A549 (cell line): ENCODE measurements at regions not wholly inside any gene's neighbourhood (a gene's known extent, or its start where the extent isn't known, plus 50 kb on each side); places are given as distances from the start of the nearest gene placed in this dataset.

Experiments used
- ATAC-seq, 2 experiments: fragments of 200-7000 bp in 1 of 2; fragments of >200 bp in 1 of 2; cut with Nextera tagmentation in 1 of 2; cut with Tn5 transposase in 1 of 2; 3 replicates each; pipeline versions ENCODE4 v1.8.0 to v1.9.1; 2018 to 2020; ENCODE audit warnings: mild to moderate bottlenecking in 1 of 2, moderate library complexity in 1 of 2
- CTCF ChIA-PET: fragments of 300-600 bp; sonication (Branson Sonifier 250); formaldehyde crosslinking; extraction: SDS; loops from one replicate; lab custom pipeline; 2021; ENCODE audit warnings: antibody characterized with exemption, inconsistent platforms; lab: Yijun Ruan, JAX
- POLR2A ChIA-PET: fragments of 350-600 bp; formaldehyde crosslinking; extraction: SDS; loops from one replicate; lab custom pipeline; 2021; ENCODE audit warnings: antibody characterized with exemption, inconsistent platforms; lab: Yijun Ruan, JAX
- DNase-seq, 2 experiments: peaks; one replicate each; pipeline versions ENCODE4 v3.0.0 to v3.0.0-alpha.2; 2011 to 2016; ENCODE audit warnings: low read depth in 1 of 2, low spot score in 1 of 2
- FAIRE-seq: peaks from 2 replicates; lab custom pipeline; 2011; peaks lifted over from hg19 to GRCh38; lab: Jason Lieb, UNC
- H3K27ac ChIP-seq, 2 experiments: fragments of >200 bp; sonication (Bioruptor Twin); formaldehyde crosslinking; 3 replicates each; pipeline ENCODE4 v1.5.1; 2016 to 2017
- H3K4me1 ChIP-seq: fragments of >200 bp; sonication (Bioruptor Twin); formaldehyde crosslinking; 3 replicates; pipeline ENCODE4 v1.6.1; 2016
- H3K4me2 ChIP-seq: fragments of >200 bp; sonication (Bioruptor Twin); formaldehyde crosslinking; 3 replicates; pipeline ENCODE4 v1.6.1; 2016
- H3K4me3 ChIP-seq: fragments of >200 bp; sonication (Bioruptor Twin); formaldehyde crosslinking; 3 replicates; pipeline ENCODE4 v1.5.1; 2016
- H3K9me3 ChIP-seq: fragments of >200 bp; sonication (Bioruptor Twin); formaldehyde crosslinking; 3 replicates; pipeline ENCODE4 v1.6.1; 2016
- CHD2 ChIP-seq: fragments of 150-350 bp; IDR thresholded peaks from 2 replicates; pipeline ENCODE4 v1.6.1; 2014; ENCODE audit warnings: low read length; ENCODE audit not compliant: partially characterized antibody
- CHD4 ChIP-seq: fragments of 200-600 bp; sonication (generic); IDR thresholded peaks from 2 replicates; pipeline ENCODE4 v1.6.1; 2016; ENCODE audit warnings: antibody characterized with exemption, mild to moderate bottlenecking, borderline replicate concordance
- EHMT2 ChIP-seq: fragments of 200-600 bp; sonication (generic); IDR thresholded peaks from 2 replicates; pipeline ENCODE4 v1.6.1; 2016; ENCODE audit warnings: antibody characterized with exemption, low read depth, mild to moderate bottlenecking, moderate library complexity
- ESRRA ChIP-seq: fragments of 150-350 bp; IDR thresholded peaks from 2 replicates; pipeline ENCODE4 v1.6.1; 2014; ENCODE audit warnings: mild to moderate bottlenecking, low read length, borderline replicate concordance
- FOSB ChIP-seq: fragments of 250-450 bp; sonication (Bioruptor Pico); IDR thresholded peaks from 2 replicates; pipeline ENCODE4 v1.5.0; 2020; ENCODE audit warnings: mild to moderate bottlenecking, moderate library complexity
- HEYL ChIP-seq: fragments of 250-450 bp; sonication (Bioruptor Pico); IDR thresholded peaks from 2 replicates; pipeline ENCODE4 v1.8.0; 2021; ENCODE audit warnings: mild to moderate bottlenecking, moderate library complexity
- JUNB ChIP-seq: fragments of >200 bp; sonication (Bioruptor Twin); formaldehyde crosslinking; IDR thresholded peaks from 2 replicates; pipeline ENCODE4 v1.6.1; 2016
- KDM5A ChIP-seq: fragments of 200-600 bp; sonication (generic); IDR thresholded peaks from 2 replicates; pipeline ENCODE4 v1.6.1; 2016; ENCODE audit warnings: antibody characterized with exemption, mild to moderate bottlenecking
- NR3C1 ChIP-seq: fragments of >200 bp; sonication (Bioruptor Twin); formaldehyde crosslinking; IDR thresholded peaks from 3 replicates; pipeline ENCODE4 v1.6.1; 2017
- PBX3 ChIP-seq: IDR thresholded peaks from 2 replicates; pipeline ENCODE4 v1.6.1; 2012
- RAD21 ChIP-seq, 2 experiments: fragments of >200 bp in 1 of 2; sonication (Bioruptor Twin) in 1 of 2; formaldehyde crosslinking in 1 of 2; IDR thresholded peaks in 1 of 2; conservative IDR thresholded peaks in 1 of 2; 2 replicates in 1 of 2; 3 replicates in 1 of 2; pipeline ENCODE4 v1.6.1; 2012 to 2018; ENCODE audit warnings: inconsistent platforms in 1 of 2
- RCOR1 ChIP-seq: fragments of 150-350 bp; IDR thresholded peaks from 2 replicates; pipeline ENCODE4 v1.6.1; 2014; ENCODE audit warnings: antibody characterized with exemption, low read length, low read depth
- ZFP36 ChIP-seq: fragments of 450-650 bp; IDR thresholded peaks from 2 replicates; pipeline ENCODE4 v1.6.1; 2014; ENCODE audit warnings: borderline replicate concordance; ENCODE audit not compliant: partially characterized antibody
- ZSCAN20 ChIP-seq: fragments of 250-450 bp; sonication (Bioruptor Pico); IDR thresholded peaks from 2 replicates; pipeline ENCODE4 v1.8.0; 2022; ENCODE audit warnings: mild to moderate bottlenecking, moderate library complexity
- WGBS: methylation state at CpG from one replicate; pipeline ENCODE4 v1.1.6; 2017; ENCODE audit errors: missing lambda C conversion rate; 5-methylcytosine and 5-hydroxymethylcytosine counted together
- TF ChIP-seq, protein P1 (sequence below): fragments of 450-650 bp; IDR thresholded peaks from 2 replicates; pipeline ENCODE4 v1.6.1; 2014; ENCODE audit warnings: antibody characterized with exemption
- TF ChIP-seq, protein P2 (sequence below): fragments of >200 bp; sonication (Bioruptor Twin); formaldehyde crosslinking; IDR thresholded peaks from 3 replicates; pipeline ENCODE4 v1.5.1; 2016
- TF ChIP-seq, protein P3 (sequence below): fragments of >200 bp; sonication (Bioruptor Twin); formaldehyde crosslinking; IDR thresholded peaks from 2 replicates; pipeline ENCODE4 v1.6.1; 2016
- TF ChIP-seq, protein P4 (sequence below): IDR thresholded peaks from 2 replicates; pipeline ENCODE4 v1.6.1; 2012; ENCODE audit warnings: low read depth, borderline replicate concordance

- no peak for TF ChIP-seq ESRRA
- TF ChIP-seq FOSB, result no peak
- Histone ChIP-seq H3K4me2 (no peak overlapping the region), H3K4me1 (no peaks in the 10 kb centered on the region), H3K9me3 (no peaks in the 10 kb centered on the region), H3K27ac (no peak overlapping the region), H3K4me3 (no peak overlapping the region)
- FAIRE-seq, result no peak
- ChIA-PET POLR2A (no interaction called here), CTCF (no interaction called here)
- 93% methylated on average over 2 of the region's 2 CpGs for WGBS
- no peak for ATAC-seq
- DNase-seq, result no peak
These were observed 325.0 kb upstream of the HAND2 start for GRCh38 chr4:173855015-173855414.

- POLR2A ChIA-PET, result no interaction called here
- H3K9me3 ChIP-seq, result no peaks in the 10 kb centered on the region
- no peak overlapping the region for H3K27ac ChIP-seq
- CTCF ChIA-PET, result no interaction called here
- no peak for FAIRE-seq
- WGBS, result 82% methylated on average over 6 of the region's 6 CpGs
- H3K4me2 ChIP-seq, result no peak overlapping the region
- no peaks in the 10 kb centered on the region for H3K4me1 ChIP-seq
- H3K4me3 ChIP-seq, result no peak overlapping the region
- TF ChIP-seq RCOR1 (no peak), CHD2 (no peak), ZFP36 (no peak), RAD21 (conservative IDR thresholded peaks at IDR 0.05 in 1 of 2, IDR thresholded peaks at IDR 0.05 in 1 of 2) (no peak), HEYL (no peak), EHMT2 (no peak), NR3C1 (no peak), JUNB (no peak)
- TF ChIP-seq, protein P1, sequence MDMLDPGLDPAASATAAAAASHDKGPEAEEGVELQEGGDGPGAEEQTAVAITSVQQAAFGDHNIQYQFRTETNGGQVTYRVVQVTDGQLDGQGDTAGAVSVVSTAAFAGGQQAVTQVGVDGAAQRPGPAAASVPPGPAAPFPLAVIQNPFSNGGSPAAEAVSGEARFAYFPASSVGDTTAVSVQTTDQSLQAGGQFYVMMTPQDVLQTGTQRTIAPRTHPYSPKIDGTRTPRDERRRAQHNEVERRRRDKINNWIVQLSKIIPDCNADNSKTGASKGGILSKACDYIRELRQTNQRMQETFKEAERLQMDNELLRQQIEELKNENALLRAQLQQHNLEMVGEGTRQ, result no peak
- TF ChIP-seq, protein P2, sequence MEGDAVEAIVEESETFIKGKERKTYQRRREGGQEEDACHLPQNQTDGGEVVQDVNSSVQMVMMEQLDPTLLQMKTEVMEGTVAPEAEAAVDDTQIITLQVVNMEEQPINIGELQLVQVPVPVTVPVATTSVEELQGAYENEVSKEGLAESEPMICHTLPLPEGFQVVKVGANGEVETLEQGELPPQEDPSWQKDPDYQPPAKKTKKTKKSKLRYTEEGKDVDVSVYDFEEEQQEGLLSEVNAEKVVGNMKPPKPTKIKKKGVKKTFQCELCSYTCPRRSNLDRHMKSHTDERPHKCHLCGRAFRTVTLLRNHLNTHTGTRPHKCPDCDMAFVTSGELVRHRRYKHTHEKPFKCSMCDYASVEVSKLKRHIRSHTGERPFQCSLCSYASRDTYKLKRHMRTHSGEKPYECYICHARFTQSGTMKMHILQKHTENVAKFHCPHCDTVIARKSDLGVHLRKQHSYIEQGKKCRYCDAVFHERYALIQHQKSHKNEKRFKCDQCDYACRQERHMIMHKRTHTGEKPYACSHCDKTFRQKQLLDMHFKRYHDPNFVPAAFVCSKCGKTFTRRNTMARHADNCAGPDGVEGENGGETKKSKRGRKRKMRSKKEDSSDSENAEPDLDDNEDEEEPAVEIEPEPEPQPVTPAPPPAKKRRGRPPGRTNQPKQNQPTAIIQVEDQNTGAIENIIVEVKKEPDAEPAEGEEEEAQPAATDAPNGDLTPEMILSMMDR, result no peak
- TF ChIP-seq, protein P3, sequence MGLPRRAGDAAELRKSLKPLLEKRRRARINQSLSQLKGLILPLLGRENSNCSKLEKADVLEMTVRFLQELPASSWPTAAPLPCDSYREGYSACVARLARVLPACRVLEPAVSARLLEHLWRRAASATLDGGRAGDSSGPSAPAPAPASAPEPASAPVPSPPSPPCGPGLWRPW, result no peak
- TF ChIP-seq, protein P4, sequence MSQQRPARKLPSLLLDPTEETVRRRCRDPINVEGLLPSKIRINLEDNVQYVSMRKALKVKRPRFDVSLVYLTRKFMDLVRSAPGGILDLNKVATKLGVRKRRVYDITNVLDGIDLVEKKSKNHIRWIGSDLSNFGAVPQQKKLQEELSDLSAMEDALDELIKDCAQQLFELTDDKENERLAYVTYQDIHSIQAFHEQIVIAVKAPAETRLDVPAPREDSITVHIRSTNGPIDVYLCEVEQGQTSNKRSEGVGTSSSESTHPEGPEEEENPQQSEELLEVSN, result no peak
- ATAC-seq, result no peak
- DNase-seq, result no peak
These were observed 322.7 kb upstream of the HAND2 start for GRCh38 chr4:173852775-173853174.

- no peak overlapping the region for H3K4me3 ChIP-seq
- H3K9me3 ChIP-seq, result no peaks in the 10 kb centered on the region
- H3K27ac ChIP-seq, result no peak overlapping the region
- 36% methylated on average over 1 of the region's 1 CpG for WGBS
- ChIA-PET POLR2A (no interaction called here), CTCF (no interaction called here)
- no peaks in the 10 kb centered on the region for H3K4me1 ChIP-seq
- ATAC-seq (no peak), FAIRE-seq (no peak), DNase-seq (no peak)
- no peak overlapping the region for H3K4me2 ChIP-seq
- TF ChIP-seq CHD4 (no peak), ZSCAN20 (CRISPR knock-in tag) (no peak), KDM5A (no peak), PBX3 (no peak)
- TF ChIP-seq, all 56 proteins: peak for 0
These were observed 315.6 kb upstream of the HAND2 start for GRCh38 chr4:173845580-173845979.
